ENCODE measurements at regions not wholly inside any gene's neighbourhood (a gene's known extent, or its start where the extent isn't known, plus 50 kb on each side); places are given as distances from the start of the nearest gene placed in this dataset.

DNA sequence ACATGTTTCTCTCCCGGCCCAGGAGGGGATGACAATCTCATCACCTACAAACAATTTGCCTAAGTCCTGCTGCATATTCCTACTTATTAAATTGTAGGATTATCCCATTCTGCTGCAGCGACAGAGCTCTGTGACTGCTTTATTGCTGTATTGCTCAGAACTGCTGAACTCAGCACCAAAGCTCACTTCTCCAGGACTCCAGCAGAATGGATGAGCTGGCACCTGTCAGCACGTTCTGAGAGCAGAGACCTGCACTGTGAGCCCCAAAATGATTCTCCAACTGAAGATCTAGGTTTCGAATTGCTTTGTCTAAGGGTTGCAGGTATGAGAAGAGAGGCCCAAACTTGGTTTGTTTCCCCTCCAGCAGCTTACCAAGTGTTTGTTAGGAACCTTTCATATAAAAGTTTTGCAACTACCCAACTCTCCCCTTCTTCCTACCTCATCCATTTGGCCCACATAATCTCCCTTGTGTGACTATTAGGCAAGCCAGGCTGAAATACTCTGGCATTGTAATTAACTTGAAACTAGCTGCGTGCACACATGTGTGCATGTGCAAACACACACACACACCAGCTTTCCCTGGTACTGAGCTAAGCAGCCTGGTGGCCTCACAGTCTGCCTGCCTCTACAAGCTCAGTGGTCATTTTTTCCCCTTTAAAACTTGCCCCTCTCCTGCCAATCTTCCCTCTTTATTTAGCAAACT is 161.4 kb upstream of the CAMK1G start:
- no peak for DNase-seq (ENCODE audit: low read depth in 2 of 2)

DNA sequence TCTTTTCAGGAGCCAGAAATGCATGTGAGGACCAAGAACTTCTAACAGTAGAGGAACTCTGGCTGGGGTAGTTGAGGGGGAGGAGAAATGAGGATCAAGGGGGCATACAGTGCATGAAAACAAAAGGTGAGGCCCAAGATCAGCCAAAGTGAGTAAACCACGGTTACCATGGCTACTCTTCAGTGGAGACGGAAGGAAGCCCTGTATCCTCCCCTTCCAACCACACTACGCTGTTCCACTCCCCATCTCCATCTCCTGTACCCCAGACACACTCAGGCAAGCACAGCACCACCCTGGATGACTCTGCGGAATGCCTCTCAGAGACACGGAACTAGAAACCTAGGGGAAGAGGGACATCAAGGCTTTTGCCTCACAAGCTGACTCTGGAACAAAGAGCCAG is 157.6 kb upstream of the CAMK1G start:
- no peak for DNase-seq (ENCODE audit: low read depth in 2 of 2)

DNA sequence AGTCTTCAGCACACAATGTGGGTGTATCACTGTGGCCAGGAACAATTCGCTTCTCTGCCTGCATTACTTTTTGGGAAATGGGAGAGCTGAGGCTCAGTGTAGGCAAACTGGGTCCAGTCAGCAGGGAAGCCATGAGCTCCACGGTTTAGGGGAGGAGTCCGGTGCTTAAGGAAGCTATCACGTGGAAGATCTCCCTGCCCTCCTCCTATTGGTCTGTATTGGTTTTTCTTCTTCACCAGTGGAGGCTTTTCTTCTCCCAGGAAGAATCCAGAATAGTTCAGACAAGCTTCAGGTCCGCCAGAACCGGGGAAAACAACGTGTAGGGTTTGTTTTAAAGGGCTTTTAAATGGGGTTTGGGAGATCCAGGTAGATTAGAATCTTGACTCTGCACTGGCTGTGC is 156.2 kb upstream of the CAMK1G start:
- DNase-seq (ENCODE audit: low read depth in 2 of 2): no peak

DNA sequence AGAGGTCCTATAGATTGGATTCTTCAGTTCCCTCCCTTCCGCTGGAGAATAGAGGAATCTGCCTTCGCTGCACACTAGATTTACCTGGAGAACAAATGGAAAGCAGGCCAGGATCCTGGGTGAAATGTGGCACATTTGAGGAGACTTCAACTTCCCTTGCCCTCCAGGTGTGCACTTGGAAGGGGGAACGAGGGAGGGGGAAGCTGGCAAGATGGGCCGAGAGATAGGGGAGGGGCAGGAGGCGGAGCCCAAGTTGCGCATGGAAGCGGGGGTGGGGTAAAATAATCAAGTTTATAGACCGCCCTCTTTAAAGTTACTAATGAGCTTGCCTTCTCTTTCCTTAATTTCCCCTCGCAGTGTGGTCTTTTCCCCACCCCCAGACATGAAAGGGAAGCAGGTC is 155.7 kb upstream of the CAMK1G start:
- DNase-seq (ENCODE audit: low read depth in 2 of 2): no peak

DNA sequence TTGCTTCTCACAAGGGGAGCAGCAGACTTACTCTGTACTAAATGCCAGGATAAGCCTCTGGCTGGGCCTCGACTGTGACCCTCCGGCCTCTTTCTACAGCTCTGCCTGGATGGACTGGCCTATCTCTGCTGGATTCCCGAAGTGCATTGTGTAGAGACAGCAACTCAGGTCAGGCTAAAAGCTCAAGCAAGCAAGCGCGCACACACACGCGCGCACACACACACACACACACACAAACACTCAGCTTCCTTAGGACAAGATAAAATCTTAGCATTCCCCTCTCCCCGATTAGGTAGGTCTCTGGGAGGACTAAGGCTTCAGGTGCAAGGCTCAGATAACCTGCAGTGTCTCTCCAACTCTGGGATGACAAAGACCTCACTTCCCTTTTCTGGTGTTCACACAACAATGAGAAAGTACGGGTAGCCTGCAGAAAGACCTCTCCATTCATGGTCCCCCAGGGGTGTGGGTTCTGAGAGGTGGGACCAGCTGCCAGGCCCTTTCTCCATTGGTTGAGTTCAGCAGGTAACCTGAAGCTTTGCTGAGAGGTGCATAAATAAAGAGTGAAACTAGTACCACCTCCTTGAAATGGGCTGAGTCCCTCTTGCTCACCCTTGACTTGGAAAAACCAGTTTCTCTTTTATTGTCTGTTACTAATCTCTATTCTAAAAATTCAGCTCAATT is 155.1 kb upstream of the CAMK1G start:
- no peak for DNase-seq (ENCODE audit: low read depth in 2 of 2)

DNA sequence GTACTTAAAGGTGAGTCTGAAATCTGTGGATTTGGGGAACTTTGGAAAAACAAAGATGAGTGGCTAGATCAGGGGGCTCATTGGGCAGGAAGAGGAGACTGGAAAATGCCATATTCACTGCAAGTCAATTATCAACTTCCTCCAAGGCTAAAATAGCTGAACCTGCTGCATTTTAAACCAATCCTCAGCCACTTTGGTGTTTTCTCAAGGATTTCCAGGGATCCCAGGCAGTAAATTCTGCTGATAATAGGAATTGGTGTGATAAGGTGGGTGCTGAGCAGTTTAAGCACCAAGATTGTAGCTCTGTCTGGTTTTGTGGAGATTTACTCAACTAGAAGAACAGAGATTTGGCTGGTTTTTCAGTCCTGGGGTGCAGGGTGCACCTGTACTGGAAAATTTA is 153.9 kb upstream of the CAMK1G start:
- no peak for DNase-seq (ENCODE audit: low read depth in 2 of 2)

DNA sequence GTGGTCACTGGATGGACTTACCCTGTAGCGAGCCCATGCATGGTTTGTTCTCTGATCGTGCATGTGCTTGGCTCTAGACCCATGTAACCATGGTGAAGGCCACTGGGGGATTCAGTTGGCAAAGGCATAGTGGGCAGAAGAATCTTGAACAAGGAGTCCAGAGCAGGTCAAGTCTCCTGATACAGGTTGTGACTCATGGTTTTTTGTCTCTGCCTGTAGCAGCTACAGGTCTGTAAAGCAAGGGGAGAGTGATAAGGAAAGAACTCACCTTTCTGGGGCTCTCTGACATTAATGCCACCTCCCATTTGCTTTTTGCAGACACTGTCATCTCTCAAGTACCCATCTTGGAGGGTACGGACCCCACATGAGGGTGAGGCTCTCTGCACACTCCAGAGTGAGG is 153.4 kb upstream of the CAMK1G start:
- DNase-seq (ENCODE audit: low read depth in 2 of 2): no peak

DNA sequence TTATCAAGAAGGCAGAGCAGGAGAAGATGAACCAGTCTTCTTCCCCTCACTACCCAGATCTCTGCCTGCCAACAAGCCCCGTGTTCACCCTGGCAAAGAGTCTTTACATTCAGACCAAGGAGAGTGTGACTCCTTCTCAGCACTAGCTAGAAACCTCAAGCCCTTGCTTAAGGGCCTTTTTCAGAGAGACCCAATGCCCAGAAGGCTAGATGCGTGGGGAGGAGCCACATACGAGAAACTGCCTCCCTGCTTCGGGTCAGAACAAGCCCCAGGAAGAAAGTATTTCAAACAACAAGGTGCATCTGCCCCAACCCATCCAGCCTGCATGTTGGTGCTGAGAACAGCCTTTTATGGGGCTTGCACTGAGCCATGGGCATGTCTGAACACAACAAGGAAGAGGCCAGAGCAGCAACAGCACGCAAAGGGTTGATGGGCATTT is 152.7 kb upstream of the CAMK1G start:
- DNase-seq (ENCODE audit: low read depth in 2 of 2): no peak

DNA sequence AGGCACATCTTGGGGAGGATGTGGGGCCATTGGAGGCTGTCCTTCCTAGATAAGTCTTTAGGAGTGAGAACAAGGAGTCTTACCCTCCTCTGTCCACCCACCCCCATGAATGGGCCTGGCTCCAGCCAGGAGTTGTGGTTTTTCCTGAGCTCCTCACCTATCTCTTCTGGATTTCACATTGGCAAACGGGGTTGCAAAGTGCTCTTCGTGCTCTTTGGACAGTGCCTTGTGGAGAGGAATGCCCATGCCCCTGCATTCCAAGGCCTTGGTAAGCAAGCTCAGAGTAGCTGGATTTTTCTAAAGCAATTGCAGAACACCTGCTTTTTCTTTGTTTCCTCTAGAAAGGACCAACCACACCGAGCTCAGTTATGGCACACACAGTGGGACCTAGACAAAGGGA is 152.1 kb upstream of the CAMK1G start:
- DNase-seq (ENCODE audit: low read depth in 2 of 2): no peak

DNA sequence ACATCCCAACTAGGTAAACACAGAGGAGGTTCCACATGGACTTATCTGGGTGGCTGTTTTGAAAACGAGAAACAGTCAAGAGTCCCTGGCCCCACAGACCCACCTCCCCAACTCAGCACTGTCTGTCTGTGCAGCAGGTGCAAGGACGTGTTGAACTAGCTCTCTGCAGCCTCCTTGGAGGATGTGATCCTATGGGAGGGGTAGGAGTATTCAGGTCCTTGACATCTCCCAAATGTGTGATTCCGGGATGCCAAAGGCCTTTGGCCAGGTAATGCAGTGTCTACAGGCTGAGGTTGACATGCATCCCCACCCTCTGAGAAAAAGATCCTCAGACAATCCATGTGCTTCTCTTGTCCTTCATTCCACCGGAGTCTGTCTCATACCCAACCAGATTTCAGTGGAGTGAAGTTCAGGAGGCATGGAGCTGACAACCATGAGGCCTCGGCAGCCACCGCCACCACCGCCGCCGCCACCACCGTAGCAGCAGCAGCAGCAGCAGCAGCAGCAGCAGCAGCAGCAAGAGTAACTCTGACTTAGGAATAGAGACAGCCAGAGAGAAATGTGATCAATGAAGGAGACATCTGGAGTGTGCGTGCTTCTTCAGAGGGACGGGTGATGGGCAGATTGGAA is 151.6 kb upstream of the CAMK1G start:
- DNase-seq (ENCODE audit: low read depth in 2 of 2): no peak

DNA sequence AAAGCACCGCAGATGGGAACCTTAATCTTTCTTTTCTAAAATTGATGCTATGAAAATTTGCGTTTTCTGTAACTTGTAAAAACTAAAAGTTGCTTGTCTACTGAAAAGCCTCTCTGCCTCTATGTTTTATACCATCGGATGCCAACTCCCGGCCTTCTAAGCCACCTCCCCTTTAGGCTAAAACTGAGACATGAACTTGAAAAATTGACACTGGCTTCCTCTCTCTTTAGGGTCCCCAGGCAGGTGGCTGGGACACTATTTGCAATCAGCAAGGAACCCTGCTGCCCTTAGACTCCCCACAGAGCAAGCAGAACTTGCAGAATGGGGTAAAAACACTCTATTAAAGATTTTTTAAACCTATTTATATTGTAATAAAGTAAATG is 151.1 kb upstream of the CAMK1G start:
- no peak for DNase-seq (ENCODE audit: low read depth in 2 of 2)

DNA sequence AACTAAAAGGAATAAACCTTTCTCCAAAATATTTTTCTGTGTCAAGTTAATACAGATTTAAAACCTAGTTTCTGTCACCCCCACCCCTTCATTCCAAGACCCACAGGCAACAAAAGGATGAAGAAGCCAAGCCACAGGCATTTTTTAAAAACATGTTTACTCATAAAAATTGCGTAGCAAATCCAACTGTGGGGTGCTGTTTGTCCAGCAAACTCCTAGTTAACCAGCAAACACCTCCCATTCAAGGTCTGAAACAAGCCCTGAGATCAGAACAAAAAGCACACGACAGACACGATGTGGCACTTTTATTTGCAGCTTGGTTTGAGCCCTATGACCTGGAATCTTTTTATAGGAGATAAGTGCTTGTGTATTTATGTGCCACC is 149.9 kb upstream of the CAMK1G start:
- no peak for DNase-seq (ENCODE audit: low read depth in 2 of 2)

DNA sequence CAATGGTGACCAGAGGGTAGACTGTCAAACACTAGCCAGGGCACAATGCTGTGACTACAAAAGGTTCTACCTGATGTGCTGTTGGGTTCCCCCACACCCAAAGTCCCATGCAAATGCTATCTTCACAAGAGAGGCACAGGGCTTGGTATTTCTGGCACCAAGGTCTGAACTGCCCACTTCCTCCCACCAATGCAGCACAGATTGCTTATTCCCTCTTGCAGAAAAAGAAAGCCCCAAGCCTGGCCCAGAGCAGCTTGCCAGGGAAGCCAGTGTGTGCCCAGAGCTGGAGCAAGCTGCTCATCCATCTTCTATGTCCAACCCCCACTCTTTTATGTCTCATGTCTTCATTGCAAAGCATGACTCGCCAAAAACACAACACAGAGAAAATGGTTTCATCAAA is 149.4 kb upstream of the CAMK1G start:
- no peak for DNase-seq (ENCODE audit: low read depth in 2 of 2)

DNA sequence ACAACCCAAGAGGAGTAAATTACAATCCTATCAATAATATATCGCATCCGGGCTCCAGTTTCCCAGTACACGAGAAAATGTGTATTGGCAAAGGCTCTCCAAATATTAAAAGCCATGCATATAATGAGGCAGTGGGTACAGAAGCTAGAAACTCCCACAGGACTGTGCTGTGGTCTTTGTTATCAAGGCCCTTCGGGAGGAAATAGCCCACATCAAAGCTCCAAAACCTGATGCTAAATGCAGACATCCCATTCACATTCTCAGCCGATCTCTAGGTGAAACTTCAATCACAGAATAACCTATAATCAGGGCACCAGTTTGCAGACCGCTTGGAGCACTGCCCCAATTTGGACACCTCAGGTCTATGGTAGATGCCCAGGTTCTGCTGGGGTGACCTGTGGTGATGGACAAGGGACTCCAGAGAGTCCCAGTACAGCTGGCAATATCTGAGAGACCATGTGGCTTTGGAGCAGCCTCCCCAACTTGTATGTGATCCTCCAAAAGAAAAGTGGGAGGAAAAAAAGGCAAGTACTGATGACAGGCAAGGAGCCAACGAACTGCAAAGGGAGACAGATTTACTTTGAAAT is 148.8 kb upstream of the CAMK1G start:
- DNase-seq (ENCODE audit: low read depth in 2 of 2): no peak

DNA sequence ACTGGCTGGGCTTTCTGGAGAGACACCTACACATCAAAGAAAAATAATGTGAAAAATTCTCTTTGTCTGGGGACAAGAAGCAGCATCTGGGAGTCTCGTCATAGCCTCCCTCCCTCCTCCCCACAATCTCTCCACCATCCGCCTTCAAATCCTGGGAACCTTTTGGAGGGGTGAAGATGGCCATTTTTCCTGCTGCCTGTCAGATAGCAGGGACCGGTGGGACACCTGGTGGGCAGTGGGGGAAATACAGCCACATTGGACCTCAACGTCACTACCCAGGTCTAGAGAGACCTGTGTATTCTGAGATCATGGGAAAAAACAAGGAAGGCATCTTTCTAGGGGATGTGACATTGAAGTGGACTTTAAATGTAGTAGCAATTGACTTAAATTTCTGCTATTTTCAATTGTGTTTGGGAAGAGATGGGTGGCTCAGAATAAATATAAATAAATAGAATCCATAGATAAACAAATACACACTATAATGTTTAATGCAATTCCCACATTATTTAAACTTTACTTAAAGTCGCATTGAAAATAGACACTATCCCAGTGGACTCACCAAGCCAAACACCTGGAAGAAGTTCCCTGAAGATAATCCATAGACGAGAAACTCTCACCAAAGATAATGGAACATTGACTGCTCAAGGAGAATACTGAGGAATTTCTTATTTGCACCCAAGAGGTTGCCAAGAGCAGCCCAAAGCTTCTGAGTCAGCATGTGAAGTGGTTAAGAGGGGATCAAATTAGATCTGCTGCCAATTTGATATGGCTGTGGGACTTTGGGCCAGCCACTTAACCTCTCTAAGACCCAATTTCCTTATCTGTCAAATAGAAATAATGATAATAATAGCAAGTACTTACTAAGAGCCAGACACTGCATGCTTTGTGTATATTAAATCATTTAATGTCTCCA is 147.6 kb upstream of the CAMK1G start:
- DNase-seq (ENCODE audit: low read depth in 2 of 2): no peak

DNA sequence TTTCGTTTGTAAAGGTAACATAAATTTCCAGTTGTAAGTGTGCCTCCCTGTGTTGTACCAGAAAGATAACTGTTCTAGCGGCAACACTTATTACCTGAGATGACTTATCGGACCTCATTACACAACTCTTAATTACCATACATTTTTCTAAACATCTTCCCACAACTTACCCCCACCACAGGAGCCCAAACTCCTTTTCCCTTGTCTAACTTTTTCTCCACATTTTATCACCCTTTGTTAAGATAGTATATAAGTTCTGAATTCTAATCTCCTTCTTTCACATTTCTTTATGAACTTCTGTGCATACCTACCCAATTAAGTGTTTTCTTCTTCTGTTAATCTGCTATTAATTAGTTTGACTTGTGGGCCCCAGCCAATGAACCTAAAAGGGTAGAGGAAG is 143.7 kb upstream of the CAMK1G start:
- DNase-seq (ENCODE audit: low read depth in 2 of 2): no peak

DNA sequence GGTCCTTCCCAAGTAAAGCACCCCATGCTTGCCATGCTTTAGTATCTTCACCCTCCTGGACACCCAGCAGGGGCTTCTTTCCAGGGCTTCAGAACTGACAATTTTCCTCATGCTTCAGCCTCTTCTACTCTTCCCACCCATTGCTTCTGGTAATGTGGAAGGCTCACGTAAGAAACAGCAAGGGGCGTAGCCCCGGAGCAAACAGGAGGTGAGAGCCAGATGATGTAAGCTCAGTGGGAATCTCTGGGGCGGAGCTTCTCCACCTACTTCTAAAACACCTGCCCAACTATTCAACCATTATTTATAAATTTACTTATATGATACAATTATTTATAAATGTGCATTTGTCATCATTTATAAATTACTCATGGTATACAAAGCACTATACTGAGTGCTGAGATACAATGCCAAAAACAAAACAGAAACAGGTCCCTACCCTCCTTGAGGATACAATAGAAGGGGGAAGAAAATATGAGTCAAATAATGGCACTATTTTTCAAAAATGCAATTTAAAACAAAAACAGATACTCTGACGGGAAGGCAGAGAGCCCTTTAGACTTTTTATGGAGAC is 140.1 kb upstream of the CAMK1G start:
- DNase-seq (ENCODE audit: low read depth in 2 of 2): no peak

DNA sequence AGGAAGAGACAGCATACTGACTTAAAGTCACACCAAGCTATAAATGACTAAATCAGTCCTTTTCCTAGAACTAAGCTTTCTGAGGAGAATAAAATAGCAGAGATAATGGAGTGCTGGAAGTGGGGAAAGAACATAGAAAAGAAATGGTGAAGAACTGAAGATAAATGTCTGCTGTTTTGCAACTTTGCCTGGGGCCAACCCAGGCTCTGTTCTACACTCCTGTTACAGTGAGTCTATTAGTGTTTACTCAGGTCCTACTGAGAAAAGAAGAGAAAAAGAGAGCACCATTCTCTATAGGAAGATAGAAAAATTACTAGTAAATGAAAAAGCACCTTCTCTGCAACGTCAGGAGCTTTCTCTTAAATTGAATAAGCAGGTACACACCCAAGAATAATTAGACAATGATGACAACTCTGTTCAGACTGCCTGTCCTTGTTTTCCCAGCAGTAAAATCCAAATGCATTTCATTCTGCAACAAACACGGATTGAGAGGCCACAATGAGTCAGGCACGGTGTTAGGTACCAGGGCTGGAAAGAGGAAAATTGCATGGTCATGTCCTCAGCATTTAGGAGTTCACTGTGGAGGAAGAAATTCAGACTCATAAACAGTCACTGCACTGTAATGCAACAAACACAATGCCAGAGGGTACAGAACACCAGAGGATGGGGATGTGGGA is 139.4 kb upstream of the CAMK1G start:
- no peak for DNase-seq (ENCODE audit: low read depth in 2 of 2)

DNA sequence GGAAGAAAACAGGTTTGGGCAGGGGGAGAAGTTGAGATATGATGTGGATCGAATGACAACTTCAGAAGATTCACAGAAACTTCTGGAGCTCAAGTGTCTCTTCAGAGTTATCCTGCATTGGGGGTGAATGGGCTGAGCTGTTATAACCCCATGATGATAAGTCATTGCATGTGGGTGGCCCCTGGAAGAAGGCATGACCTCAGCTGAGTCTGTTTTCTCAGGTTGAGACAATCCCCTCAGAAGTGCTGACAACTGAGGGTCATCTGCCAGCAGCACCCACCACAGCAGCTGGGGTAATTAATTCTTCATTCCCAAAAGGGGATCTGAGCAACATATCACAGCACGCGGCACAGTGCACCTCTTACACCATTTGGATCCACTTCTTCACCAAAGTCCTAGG is 138.6 kb upstream of the CAMK1G start:
- DNase-seq (ENCODE audit: low read depth in 2 of 2): no peak

DNA sequence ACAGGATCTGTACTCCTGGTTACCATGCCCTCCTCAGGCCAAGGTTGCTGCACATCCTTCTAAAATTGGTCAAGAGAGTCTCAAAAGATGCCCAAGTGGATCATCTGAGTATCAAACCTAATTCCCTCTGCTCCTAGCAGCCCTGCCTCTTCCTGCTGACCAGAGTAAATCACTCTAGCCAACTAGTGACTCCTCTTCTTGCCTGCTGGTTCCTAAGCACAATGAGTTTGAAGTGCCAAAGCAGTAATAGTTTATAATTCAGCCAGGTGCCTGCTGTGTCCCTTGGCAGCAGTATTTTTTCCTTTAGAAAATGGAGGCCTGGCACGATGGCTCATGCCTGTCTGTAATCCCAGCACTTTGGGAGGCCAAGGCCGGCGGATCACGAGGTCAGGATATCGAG is 137.9 kb upstream of the CAMK1G start:
- DNase-seq (ENCODE audit: low read depth in 2 of 2): no peak

DNA sequence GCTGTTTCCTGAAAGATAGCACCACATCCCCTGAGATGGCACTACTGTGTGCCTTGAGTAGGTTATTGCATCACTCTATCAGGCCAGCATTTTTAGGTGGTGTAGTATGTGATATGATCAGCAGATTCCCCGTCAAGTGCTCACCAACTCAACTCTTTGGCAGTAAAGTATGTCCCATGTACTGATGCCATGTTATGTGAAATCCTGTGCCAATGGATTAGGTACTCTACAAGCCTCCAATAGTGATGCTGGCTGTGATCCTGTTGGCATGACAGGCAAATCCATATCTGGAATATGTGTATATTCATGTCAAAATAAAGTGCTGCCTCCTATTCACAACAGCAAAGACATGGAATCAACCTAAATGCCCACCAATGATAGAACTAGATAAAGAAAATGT is 137.2 kb upstream of the CAMK1G start:
- DNase-seq (ENCODE audit: low read depth in 2 of 2): no peak
